ENCODE measurements at regions not wholly inside any gene's neighbourhood (a gene's known extent, or its start where the extent isn't known, plus 50 kb on each side); places are given as distances from the start of the nearest gene placed in this dataset.

GRCh38 chr2:215861607-215862350 lies 151.6 kb downstream of the MREG start (continued):
- peak; percentile 29; the same call in 1 of the 2 replicates for TF ChIP-seq ZBTB40 (IDR thresholded peaks at IDR 0.05)
- TF ChIP-seq ZBTB40 (CRISPR knock-in tag; IDR thresholded peaks at IDR 0.05), result no peak
- TF ChIP-seq HES4 (CRISPR knock-in tag; IDR thresholded peaks at IDR 0.05; ENCODE audit: borderline replicate concordance), result no peak
- TF ChIP-seq U2AF2 (IDR thresholded peaks at IDR 0.05; ENCODE audit: low read depth, low read length), result peak; percentile 70; the same call in 1 of the 2 replicates
- TF ChIP-seq RARA (CRISPR knock-in tag; IDR thresholded peaks at IDR 0.05), result no peak
- TF ChIP-seq FOXK2 (IDR thresholded peaks at IDR 0.05), result peak; percentile 54; the same call in 1 of the 2 replicates
- TF ChIP-seq ZNF12 (CRISPR knock-in tag; IDR thresholded peaks at IDR 0.05), result no peak
- peak; percentile 55 for TF ChIP-seq HNRNPK (IDR thresholded peaks at IDR 0.05; ENCODE audit: low read depth, low read length, poor library complexity, severe bottlenecking)

Measured in HepG2 (cell line).